Erythroblast (primary cell): ENCODE measurements at regions not wholly inside any gene's neighbourhood (a gene's known extent, or its start where the extent isn't known, plus 50 kb on each side); places are given as distances from the start of the nearest gene placed in this dataset.

ENCODE experiments used
- GATA1 ChIP-seq: IDR thresholded peaks from 2 replicates; pipeline ENCODE4 v1.6.1; 2011; ENCODE audit warnings: low read depth, mild to moderate bottlenecking, control low read depth, low read length, moderate library complexity
- POLR2A ChIP-seq: IDR thresholded peaks from 2 replicates; pipeline ENCODE4 v1.6.1; 2011; ENCODE audit warnings: mild to moderate bottlenecking, low read length

- TF ChIP-seq POLR2A (no peak), GATA1 (no peak)
Measured at GRCh38 chr6:76420094-76420493, 347.6 kb upstream of the IMPG1 start.
